GM10266 (cell line): ENCODE measurements at regions not wholly inside any gene's neighbourhood (a gene's known extent, or its start where the extent isn't known, plus 50 kb on each side); places are given as distances from the start of the nearest gene placed in this dataset.

ENCODE experiments used
- DNase-seq: peaks from one replicate; pipeline ENCODE4 v3.0.0; 2012; ENCODE audit errors: extremely low spot score
- CTCF ChIP-seq: IDR thresholded peaks from 2 replicates; pipeline ENCODE4 v1.5.1; 2012; ENCODE audit warnings: mild to moderate bottlenecking, low read depth; ENCODE audit not compliant: control insufficient read depth, insufficient read depth; ENCODE audit errors: missing control alignments

DNA sequence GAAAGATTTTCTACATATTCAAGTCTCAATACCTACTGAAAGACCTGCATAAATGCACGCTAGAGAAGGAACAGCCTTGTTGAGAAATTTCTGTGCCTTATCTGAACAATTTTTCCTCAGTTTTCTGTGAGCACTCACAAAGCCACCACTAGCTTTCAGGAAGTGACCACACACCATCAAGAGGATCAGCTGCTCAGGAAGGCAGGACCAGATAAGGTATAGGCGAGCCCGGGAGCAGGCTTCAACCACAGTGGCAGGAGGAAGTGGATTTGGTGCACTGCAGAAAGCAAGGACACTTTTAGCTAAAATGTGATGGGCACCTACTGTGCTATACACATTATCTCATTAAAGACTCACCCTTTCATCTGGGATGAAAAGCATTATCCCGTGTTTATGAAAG is 220.8 kb downstream of the RAB38 start:
- no peak for TF ChIP-seq CTCF
- no peak for DNase-seq

DNA sequence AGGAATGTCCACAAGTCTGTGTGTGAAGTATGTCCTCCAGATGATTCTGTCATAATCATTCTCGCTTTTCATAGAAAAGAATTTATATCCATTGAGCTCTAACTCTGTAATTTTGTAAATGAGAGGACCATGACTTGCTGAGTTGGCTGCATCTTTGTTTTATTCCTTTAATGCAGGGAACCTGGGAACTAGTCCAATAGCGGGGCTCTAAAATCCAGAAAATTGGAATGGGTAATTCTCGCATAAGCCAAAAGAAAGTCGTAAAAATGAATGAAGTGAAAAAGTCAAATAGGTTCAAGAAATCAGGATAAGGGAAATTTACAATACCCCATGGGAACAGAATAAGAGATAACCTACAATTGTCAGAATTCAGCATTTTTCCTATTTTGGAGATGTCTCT is 232.5 kb downstream of the RAB38 start:
- TF ChIP-seq CTCF: no peak
- no peak for DNase-seq

GRCh38 chr11:87934182-87934581 is 241.1 kb downstream of the RAB38 start:
- TF ChIP-seq CTCF: no peak
- DNase-seq: no peak

DNA sequence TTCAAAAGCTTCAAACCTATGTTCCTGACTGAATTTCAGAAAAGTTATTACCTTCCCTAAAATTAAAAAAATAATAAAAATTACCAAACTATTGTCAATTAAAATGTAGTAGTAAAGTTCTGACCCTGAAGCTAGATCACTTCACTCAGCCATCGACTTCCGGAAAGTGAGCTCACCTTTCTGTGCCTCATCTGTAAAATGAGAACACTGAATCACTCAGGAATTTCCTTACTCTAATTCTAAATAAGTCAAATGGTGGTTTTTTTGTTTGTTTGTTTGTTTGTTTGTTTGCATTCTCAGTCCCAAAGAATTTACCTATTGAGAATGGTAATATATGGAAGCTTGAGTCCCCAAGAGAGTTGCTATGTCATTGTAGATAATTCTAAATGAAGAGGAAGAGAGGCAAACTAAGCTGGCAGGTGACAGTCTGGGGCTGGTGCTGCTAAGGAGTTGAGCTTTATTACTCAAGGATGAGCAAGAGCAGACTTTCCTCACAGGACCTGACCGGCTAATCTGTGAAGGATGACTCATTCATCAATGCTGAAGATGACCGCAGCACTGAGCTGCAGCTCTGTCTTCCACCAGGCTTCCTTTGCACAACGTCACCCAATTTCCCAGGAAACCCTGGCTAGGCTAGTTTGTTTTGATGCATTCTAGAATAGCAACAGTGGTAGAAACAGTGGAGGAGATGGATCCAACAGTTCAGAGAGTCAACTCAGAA is 248.8 kb downstream of the RAB38 start:
- TF ChIP-seq CTCF: no peak
- DNase-seq: no peak

GRCh38 chr11:87924125-87924524 is 251.1 kb downstream of the RAB38 start:
- TF ChIP-seq CTCF: no peak
- no peak for DNase-seq

GRCh38 chr11:87917111-87917510 is 258.1 kb downstream of the RAB38 start:
- TF ChIP-seq CTCF: no peak
- no peak for DNase-seq

- DNase-seq: no peak
- TF ChIP-seq CTCF: no peak
These were observed 266.1 kb downstream of the RAB38 start for GRCh38 chr11:87909178-87909577.
